ENCODE measurements at regions not wholly inside any gene's neighbourhood (a gene's known extent, or its start where the extent isn't known, plus 50 kb on each side); places are given as distances from the start of the nearest gene placed in this dataset.

- TF ChIP-seq CTCF (conservative IDR thresholded peaks at IDR 0.05; ENCODE audit: low read length) (no peak), EZH2phosphoT487 (IDR thresholded peaks at IDR 0.05; ENCODE audit: borderline replicate concordance, low read depth, low read length) (no peak)
Observed at GRCh38 chr21:14889080-14889810, 175.6 kb downstream of the NRIP1 start.
